H1 (cell line): ENCODE measurements at regions not wholly inside any gene's neighbourhood (a gene's known extent, or its start where the extent isn't known, plus 50 kb on each side); places are given as distances from the start of the nearest gene placed in this dataset.

ENCODE experiments used
- CHD2 ChIP-seq: IDR thresholded peaks from 2 replicates; pipeline ENCODE4 v1.6.1; 2012; ENCODE audit warnings: low read length, improper control_type of control experiment
- CHD7 ChIP-seq: fragments of 300-600 bp; sonication (generic); IDR thresholded peaks from 2 replicates; pipeline ENCODE4 v1.7.1; 2012; ENCODE audit warnings: low read length, moderate library complexity, mild to moderate bottlenecking, inconsistent platforms; ENCODE audit not compliant: insufficient replicate concordance
- EGR1 ChIP-seq: IDR thresholded peaks from 2 replicates; pipeline ENCODE4 v1.6.1; 2011; ENCODE audit warnings: low read depth, low read length, borderline replicate concordance
- FOSL1 ChIP-seq: IDR thresholded peaks from 2 replicates; pipeline ENCODE4 v1.6.1; 2011; ENCODE audit warnings: mild to moderate bottlenecking, low read depth, low read length, moderate library complexity; ENCODE audit not compliant: insufficient read depth
- NRF1 ChIP-seq: IDR thresholded peaks from 2 replicates; pipeline ENCODE4 v1.6.1; 2011; ENCODE audit warnings: mild to moderate bottlenecking, low read depth, low read length, improper control_type of control experiment
- POLR2A ChIP-seq, 2 experiments: IDR thresholded peaks; 1 replicate in 1 of 2; 2 replicates in 1 of 2; pipeline ENCODE4 v1.6.1; 2011; ENCODE audit warnings: low read depth in 2 of 2, low read length in 2 of 2, mild to moderate bottlenecking in 2 of 2; ENCODE audit errors: control extremely low read depth in 1 of 2
- RAD21 ChIP-seq, 2 experiments: IDR thresholded peaks in 1 of 2; conservative IDR thresholded peaks in 1 of 2; 2 replicates each; pipeline ENCODE4 v1.6.1; 2011; ENCODE audit warnings: low read depth in 2 of 2, low read length in 2 of 2, improper control_type of control experiment in 1 of 2, inconsistent platforms in 1 of 2, mild to moderate bottlenecking in 1 of 2, moderate library complexity in 1 of 2
- SAP30 ChIP-seq: fragments of 300-600 bp; sonication (generic); IDR thresholded peaks from 2 replicates; pipeline ENCODE4 v1.7.1; 2012; ENCODE audit warnings: low read length, moderate library complexity, mild to moderate bottlenecking, inconsistent platforms; ENCODE audit not compliant: insufficient read depth, insufficient replicate concordance
- SP1 ChIP-seq: IDR thresholded peaks from 2 replicates; pipeline ENCODE4 v1.6.1; 2011; ENCODE audit warnings: low read depth, low read length
- TEAD4 ChIP-seq: IDR thresholded peaks from 2 replicates; pipeline ENCODE4 v1.6.1; 2012; ENCODE audit warnings: low read depth, low read length, inconsistent platforms, mixed read lengths
- ZNF274 ChIP-seq: IDR thresholded peaks from 2 replicates; pipeline ENCODE4 v1.7.0; 2012; ENCODE audit warnings: low read length, borderline replicate concordance; ENCODE audit errors: extremely low read depth

DNA sequence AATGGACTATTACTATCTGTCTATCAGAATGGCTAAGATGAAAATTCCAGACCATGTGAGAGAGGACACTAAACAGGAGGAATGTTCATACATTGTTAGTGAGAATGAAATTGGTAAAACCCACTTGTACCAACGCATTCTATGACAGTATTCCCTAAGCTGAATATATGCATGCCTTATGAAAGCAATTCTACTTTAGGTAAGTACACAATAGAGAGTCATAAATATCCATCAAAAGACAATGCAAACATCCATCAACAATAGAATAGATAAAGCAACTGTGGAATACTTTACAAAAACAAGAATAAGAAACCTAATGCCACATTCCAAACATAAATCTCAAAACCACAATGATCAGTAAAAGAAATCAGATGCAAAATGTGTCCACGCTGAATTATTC, 529.3 kb downstream of the ANKRD50 start (continued):
- TF ChIP-seq CHD7 (no peak), NRF1 (no peak), CHD2 (no peak), EGR1 (no peak), ZNF274 (no peak), RAD21 (IDR thresholded peaks at IDR 0.05 in 1 of 2, conservative IDR thresholded peaks at IDR 0.05 in 1 of 2; ENCODE audit: low read depth in 2 of 2, low read length in 2 of 2) (no peak), TEAD4 (no peak), SP1 (no peak), FOSL1 (no peak), SAP30 (no peak), POLR2A (IDR thresholded peaks at IDR 0.05; ENCODE audit: control extremely low read depth in 1 of 2, low read depth in 2 of 2, low read length in 2 of 2) (no peak)
